Epithelial cell of esophagus (primary cell): ENCODE measurements at regions not wholly inside any gene's neighbourhood (a gene's known extent, or its start where the extent isn't known, plus 50 kb on each side); places are given as distances from the start of the nearest gene placed in this dataset.

ENCODE experiments used
- DNase-seq: peaks from one replicate; pipeline ENCODE4 v3.0.0; 2010; ENCODE audit warnings: low read depth
- H3K4me3 ChIP-seq: 2 replicates; pipeline ENCODE4 v1.5.1; 2011; ENCODE audit warnings: mild to moderate bottlenecking, low read length, control low read depth
- TF ChIP-seq, protein P1 (sequence below): IDR thresholded peaks from 2 replicates; pipeline ENCODE4 v1.5.1; 2011; ENCODE audit warnings: low read depth, mild to moderate bottlenecking, low read length, control low read depth, inconsistent platforms; ENCODE audit not compliant: insufficient read depth; ENCODE audit errors: missing control alignments

- TF ChIP-seq, protein P1, sequence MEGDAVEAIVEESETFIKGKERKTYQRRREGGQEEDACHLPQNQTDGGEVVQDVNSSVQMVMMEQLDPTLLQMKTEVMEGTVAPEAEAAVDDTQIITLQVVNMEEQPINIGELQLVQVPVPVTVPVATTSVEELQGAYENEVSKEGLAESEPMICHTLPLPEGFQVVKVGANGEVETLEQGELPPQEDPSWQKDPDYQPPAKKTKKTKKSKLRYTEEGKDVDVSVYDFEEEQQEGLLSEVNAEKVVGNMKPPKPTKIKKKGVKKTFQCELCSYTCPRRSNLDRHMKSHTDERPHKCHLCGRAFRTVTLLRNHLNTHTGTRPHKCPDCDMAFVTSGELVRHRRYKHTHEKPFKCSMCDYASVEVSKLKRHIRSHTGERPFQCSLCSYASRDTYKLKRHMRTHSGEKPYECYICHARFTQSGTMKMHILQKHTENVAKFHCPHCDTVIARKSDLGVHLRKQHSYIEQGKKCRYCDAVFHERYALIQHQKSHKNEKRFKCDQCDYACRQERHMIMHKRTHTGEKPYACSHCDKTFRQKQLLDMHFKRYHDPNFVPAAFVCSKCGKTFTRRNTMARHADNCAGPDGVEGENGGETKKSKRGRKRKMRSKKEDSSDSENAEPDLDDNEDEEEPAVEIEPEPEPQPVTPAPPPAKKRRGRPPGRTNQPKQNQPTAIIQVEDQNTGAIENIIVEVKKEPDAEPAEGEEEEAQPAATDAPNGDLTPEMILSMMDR, result no peak
- H3K4me3 ChIP-seq, result no peak overlapping the region
- peak; percentile 33 for DNase-seq
Measured at GRCh38 chr12:84091651-84092050, 820.9 kb downstream of the SLC6A15 start.

GRCh38 chr12:84089356-84089755 is 823.2 kb downstream of the SLC6A15 start:
- TF ChIP-seq, protein P1, result no peak
- no peak for DNase-seq
- no peak overlapping the region for H3K4me3 ChIP-seq

GRCh38 chr12:84085046-84085445 is 827.6 kb downstream of the SLC6A15 start:
- no peak for DNase-seq
- H3K4me3 ChIP-seq, result no peak overlapping the region
- TF ChIP-seq, protein P1, result no peak

DNA sequence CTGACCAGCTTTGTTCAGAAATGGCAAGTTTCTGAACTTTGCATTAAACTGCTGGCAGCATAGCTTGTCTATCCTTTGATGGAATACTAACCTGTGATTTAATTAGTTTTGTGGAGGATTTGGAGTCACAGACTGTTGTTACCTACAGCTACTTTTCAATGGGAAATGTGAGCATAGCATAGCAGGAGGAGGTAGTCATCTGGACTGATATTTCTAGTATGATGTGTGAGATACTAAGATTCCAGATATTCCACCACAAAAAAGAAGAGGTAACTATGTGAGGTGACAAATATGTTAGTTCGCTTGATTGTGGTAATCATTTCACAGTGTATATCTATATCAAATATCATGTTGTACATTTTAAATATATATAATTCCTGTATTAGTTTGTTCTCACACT is 833.0 kb downstream of the SLC6A15 start:
- TF ChIP-seq, protein P1, result no peak
- peak; percentile 12 for DNase-seq
- H3K4me3 ChIP-seq, result no peak overlapping the region

- DNase-seq, result no peak
Measured at GRCh38 chr12:84077679-84078078, 834.9 kb downstream of the SLC6A15 start.

DNA sequence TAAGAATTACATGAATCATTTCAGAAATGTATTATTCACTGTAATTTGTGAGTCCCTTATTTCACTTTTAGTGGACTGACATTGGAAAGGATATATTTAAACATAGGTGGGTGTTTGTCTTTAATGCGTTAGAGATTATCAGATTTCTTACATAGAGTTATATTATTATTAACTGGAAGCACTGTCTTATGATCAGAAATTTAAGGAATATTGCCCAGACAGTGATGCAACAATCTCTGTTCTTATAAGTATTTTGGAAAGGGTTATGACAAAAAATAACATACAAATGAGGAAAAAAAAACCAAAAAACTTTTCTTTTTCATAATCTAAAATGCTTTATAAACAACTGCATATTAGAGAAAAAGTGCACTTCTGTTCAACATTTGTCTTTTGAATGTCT is 836.6 kb downstream of the SLC6A15 start:
- H3K4me3 ChIP-seq, result no peak overlapping the region
- TF ChIP-seq, protein P1, result no peak
- no peak for DNase-seq

More at GRCh38 chr12:84077679-84078078, 834.9 kb downstream of the SLC6A15 start:
- H3K4me3 ChIP-seq, result no peak overlapping the region
- TF ChIP-seq, protein P1, result no peak

DNA sequence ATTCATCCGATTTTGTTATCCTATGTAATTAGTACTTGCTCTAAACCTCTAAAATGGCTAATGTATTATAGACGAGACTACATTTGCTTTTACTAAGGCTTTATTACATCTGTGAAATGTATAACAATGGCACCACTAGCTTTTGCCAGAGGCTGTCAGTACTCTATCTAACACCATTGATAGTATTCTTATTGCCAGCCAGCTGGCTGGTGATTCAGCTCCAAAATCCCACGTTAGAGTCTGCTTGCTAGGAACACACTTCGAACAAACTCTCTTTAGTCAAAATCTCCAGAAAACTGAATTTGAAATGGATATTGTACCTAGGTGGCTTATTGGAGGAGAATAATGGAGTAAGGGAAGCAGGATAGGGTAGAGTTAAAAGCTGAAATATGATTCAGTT is 839.2 kb downstream of the SLC6A15 start:
- no peak for DNase-seq
- TF ChIP-seq, protein P1, result no peak
- H3K4me3 ChIP-seq, result no peak overlapping the region
